Non-pigmented ciliary epithelial cell (primary cell): ENCODE measurements at regions not wholly inside any gene's neighbourhood (a gene's known extent, or its start where the extent isn't known, plus 50 kb on each side); places are given as distances from the start of the nearest gene placed in this dataset.
"Not testable (repeated sequence)": the region's sequence is repeated elsewhere in the genome, so short reads cannot be mapped to it uniquely, and the experiment has no call there.

Experiments
- DNase-seq: peaks from one replicate; pipeline ENCODE4 v3.0.0-alpha.2; 2010; ENCODE audit warnings: low read depth

DNA sequence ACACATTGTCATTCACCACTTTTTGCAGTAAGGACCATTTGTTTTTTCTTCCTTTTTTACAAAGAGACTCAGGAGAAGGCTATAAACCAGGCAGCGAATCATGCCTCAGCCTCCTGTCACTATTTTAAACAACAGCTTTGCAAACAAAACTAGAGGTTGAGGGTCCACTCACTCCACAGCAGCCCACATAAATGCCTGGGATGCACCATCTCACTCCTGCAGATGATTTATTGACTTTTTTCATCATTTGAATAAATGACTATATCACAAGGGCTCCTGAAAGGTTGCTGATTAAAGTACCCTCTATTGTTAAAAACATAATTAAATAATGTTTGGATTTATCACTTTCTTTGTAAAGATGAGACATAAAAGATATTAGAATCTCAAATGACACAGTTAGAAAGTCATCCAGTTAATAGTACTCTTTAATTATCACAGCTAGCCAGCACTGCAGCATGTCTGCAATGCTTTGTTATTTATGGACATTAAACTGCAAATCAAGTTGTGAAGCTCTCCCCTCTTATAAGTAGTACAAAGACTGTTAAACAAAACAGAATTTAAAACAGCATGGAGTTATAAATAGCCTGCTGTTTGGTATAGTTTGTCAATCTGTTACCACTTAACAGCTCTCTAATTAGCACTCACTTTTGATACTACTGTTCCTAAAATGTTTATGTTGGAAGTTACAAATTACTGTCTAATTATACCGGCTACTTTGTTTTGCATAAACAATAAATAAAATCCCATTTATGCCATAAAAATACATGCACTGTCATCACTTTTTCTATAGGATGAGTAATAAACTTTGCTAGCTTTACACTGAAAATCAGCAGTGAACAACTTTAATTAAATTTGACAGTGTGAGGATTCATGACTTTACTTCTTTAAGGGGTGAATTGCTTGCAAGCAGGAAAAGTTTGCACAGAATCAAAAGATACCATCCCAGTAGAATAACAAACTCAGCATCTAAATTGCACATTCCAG, 853.2 kb downstream of the UQCRFS1 start:
- no peak for DNase-seq

DNA sequence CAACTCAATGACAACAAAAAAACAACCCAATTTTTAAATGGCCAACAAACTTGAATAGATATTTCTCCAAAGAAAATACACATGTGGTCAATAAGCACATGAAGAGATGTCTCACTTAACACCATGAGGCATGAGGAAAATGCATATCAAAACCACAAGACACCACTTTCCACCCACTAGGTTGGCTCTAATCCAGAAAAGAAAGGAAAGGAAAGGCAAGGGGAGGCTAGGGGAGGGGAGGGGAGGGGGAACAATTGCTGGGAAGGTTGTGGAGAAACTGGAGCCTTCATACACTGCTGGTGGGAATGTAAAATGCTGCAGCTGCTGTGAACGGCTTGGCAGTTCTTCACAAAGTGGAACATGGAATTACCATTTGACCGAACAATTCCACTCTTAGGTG, 854.3 kb downstream of the UQCRFS1 start:
- DNase-seq: no peak

DNA sequence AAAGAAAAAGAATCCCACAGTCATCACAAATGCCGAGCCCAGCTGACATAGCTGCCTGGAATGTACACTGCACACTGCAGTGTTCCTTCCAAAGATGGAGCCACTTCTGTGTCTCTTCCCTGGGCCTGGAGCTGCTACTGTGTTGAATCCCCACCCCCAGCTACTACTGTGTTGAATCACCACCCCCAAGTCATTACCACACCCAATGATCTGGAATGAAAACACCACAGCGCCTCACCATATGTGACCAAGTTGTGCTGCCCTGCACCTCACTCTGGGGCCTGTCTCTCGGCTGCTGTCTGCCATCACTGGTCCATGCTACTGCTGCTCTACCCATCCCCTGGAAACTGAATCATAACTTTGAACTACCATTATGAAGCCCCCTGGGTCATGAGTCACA, 861.2 kb downstream of the UQCRFS1 start:
- DNase-seq: no peak

DNA sequence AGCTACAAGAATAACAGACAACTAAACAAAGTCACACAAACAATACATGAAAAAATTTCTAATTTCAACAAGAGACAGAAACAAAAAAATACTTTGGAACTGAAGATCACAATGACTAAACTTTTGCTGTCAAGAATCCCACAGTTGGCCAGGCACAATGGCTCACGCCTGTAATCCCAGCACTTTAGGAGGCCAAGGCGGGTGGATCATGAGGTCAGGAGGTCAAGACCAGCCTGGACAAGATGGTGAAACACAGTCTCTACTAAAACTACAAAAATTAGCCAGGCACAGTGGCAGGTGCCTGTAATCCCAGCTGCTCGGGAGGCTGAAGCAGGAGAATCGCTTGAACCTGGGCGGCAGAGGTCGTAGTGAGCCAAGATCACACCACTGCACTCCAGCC, 861.6 kb downstream of the UQCRFS1 start:
- not testable (repeated sequence) for DNase-seq

DNA sequence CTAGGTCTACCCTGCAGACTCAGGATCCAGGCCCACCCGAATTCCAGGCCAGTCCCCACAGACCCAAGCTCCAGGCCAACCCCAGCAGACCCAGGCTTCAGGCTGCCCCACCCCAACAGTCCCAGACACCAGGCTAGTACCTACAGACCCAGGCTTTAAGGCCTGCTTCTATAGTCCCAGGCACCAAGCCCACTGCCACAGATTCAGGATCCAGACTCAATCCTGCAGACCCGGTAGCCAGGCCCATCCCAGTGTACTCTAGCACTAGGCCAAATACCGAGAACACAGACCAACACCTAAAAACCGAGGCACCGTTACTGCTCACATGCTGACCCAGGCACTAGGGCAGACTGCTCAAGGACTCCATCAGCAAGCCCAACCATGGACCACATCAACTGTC, 862.3 kb downstream of the UQCRFS1 start:
- DNase-seq: no peak

DNA sequence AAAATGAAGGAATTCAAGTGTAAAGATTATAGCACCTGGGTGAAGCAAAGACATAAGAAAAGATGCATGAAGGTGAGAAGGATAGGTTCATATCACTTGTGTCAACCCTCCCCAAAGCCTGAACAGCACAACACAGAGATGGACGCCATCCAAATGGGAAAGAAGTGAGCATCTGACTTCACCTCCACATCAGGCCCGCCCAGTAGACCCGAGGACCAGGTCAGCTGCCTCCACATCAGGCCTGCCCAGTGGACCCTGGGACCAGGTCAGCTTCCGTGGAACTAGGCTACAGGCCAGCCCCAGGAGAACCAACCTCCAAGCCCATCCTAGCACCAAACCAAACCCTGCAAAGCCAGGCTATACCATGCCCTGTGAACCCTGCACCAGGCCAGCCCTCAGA, 862.9 kb downstream of the UQCRFS1 start:
- DNase-seq: no peak

DNA sequence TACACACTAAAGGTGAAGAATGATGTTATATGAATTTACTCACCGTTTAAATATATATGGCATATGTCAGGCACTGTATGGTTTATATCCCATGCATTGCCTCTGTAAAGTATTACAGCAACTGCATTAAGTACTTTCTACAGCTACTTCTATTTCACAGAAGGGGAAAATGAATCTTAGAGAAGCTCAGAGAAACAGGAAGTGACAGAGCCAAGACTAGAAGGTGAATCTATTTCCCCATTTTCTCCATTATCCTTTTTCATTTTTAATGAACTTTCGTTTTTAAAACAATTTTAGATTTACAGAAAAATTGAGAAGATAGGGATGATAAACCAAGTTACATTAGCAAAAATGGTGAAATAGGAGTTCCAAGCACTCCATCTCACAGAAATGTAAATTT, 863.3 kb downstream of the UQCRFS1 start:
- DNase-seq: no peak

DNA sequence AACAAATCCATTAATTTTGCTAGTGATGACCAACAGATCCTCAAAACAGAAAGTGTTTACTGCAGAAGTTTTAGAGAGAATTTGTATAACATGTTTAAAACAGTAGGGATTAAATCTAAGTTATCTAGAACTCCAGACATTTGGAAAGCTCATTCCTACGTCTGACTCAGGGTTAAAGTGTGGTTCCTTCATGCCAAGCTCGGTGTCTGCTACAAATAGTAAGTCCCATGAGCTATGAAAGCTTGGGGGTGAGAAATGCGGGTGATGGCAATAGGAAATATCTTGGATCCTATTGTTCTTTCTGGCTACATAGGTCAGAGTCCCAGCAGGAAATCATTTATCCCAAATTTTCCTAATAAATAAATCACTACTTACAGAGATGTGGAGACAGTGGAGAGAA, 867.1 kb downstream of the UQCRFS1 start:
- no peak for DNase-seq

DNA sequence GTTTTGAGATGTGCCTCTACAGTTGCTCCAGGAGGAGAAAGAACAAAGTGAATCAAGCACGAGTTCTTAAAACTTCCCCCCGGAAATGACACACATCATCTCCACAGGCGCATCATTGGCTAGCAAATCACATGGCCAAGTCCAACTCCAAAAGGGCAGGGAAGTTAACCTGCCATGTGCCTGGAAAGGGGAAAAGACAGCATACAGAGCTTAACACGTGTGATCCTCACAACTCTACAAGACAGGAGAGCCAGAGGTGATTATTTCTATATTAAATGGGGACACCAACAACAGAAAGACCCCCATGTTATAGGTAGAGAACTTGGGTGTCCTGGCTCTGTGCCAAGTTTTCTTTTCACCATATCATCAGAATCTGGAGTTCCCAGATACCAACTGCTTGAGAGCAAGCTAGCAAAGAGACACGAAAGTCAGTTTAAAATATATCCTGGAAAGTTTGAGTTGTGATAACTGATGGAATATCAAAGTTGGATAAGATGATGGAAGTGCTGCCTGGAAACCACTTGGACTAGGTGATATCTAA, 871.1 kb downstream of the UQCRFS1 start:
- DNase-seq: no peak

DNA sequence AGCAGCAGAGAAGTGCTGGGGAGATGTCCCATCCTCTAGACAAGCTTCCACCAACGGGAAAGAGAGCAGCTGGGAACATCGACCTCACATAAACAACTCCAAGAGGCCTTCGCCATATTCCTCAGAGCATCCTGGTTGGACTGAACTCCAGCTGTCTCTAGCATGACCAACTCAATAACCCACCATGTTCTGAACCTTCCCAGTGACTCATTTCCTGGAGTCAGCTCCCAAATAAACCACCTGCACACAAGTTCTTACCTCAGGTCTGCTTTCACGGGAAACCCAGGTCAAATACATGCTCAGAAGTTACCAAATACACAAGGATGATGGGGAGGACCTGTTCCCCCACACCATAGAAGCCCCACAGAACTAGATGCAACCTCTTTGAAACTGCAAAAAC, 878.5 kb downstream of the UQCRFS1 start:
- DNase-seq: no peak

DNA sequence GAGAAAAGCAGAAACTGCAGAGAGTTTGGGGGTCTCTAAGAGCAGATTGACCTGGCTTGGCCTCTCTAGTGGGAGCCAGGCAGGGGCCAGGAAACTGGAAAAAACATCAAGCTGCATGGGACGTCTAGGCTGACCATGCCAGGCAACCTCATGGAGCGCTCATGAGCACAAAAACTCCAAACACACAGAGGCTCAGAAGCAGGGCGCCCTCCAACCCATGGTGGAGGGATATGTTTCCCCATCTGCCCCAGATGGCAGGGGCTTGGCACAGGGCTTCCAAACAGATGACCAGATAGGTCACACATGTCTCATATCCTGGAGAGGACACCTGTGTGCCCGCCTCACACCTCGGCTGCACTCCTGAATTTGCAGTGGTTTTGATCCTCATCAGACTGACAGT, 879.0 kb downstream of the UQCRFS1 start:
- DNase-seq: no peak

DNA sequence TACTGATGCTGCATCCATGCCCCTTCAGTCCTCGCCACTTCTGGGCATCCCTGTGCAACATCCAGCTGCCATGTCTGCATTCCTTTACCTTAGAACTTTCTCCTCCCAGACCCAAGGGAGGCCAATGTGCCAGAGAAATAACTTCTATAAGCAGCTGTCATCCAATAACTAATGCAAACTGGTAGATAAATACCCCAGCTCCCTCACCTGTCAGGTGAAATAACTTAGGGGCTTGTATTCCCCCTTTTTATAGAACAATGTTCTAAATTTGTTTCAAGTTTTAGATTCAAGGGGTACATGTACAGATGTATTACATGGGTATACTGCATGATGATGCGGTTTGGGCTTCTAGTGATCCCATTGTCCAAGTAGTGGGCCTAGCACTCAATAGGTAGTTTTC, 880.1 kb downstream of the UQCRFS1 start:
- no peak for DNase-seq

DNA sequence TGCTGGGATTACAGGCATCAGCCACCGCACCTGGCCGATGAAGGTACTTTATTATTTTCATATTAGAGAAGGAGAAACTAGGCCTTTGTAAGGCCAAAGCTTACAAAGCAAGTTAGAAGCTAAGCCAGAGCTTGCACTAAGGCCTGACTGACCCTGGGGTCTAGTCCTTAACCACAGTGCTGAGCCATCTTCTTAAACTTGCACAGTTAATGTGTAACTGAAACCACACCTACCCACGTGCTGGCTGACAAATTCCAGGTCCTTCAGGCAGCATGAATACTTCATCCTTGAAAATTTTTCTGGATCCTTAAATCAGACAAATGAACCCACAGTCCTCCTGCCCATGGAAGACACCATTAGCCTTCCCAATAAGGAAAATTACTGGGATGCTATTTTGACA, 880.6 kb downstream of the UQCRFS1 start:
- DNase-seq: no peak

DNA sequence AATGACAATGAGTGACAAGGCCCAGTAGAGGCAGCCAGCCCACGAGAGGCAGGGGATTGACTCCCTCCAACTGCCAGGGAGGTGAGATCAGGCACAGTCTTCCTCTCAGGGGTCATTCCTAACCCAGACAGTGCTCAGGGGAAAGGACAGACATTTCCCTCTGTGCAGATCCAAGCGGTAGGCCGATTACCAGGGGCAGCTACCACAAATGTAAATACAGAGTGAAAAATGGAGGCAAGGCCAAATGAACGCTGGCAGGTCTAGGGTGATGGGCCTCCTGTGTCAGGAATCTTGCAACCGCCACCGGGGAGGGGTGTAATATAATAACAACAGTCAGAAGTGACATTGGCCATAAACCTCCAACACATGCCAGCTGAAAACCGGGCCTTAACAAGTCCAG, 881.4 kb downstream of the UQCRFS1 start:
- DNase-seq: no peak

DNA sequence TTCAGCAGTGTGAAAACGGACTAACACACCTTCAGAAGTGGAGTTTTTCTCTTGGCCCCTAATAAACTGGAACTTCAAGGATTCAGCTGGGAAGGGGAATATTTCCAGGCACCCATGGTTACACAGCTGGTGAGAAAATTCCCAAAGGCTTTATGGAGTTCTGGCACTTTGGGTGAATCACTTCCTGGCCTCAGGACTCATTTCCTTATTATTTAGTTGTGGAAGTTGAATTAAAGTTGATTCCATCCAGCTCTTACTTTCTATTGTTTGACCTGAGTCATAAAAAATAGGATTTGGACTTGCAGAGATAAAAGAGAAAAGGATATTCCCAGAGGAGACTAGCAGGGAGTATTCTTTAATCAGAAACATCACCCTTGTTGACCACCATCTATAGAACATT, 882.1 kb downstream of the UQCRFS1 start:
- DNase-seq: no peak

DNA sequence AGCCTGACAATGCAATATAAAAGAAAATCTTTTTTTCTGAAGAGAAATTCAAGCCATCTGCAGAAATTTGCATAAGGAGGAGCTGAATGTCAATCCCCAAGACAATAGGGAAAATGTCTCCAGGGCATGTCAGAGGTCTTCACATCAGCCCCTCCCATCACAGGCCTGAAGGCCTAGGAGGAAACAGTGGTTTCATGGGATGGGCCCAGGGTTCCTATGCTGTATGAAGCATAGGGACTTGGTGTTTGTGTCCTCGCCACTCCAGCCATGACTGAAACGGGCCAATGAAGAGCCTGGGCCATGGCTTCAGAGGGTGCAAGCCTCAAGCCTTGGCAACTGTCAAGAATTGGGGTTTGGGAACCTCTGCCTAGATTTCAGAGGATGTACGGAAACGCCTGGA, 883.5 kb downstream of the UQCRFS1 start:
- no peak for DNase-seq

DNA sequence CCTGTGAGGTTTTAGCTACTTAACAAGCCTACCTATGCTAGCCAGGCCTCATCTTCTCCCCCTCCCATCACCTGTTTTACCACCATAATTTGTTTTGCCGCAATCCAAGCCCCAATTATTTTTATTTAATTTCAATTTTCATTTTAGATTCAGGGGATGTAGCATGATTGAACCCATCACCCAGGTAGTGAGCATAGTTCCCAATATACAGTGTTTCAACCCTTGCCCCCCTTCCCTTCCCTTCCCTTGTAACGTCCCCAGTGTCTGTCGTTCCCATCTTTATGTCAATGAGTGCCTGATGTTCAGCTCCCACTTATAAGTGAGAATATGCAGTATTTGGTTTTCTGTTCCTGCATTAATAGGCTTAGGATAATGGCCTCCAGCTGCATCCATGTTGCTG, 885.0 kb downstream of the UQCRFS1 start:
- no peak for DNase-seq

DNA sequence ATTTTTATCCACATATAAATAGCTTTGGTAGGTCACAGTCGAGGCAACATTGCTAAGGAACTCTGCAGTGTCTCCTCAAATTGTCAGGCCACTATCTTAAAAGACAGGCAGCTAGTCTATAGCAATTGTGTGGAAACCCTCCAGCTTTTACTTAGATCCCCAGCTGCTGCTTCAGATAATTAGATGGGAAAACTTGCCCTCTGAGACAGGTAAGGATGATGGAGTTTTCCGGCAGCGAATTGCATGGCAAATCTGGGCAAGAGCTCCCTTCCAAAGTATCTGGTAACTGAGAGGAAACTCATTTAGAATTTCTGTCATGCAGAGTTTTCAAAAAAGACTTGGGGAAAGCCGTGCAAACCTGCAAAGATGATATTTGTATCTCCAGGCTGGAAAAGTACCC, 886.2 kb downstream of the UQCRFS1 start:
- no peak for DNase-seq

DNA sequence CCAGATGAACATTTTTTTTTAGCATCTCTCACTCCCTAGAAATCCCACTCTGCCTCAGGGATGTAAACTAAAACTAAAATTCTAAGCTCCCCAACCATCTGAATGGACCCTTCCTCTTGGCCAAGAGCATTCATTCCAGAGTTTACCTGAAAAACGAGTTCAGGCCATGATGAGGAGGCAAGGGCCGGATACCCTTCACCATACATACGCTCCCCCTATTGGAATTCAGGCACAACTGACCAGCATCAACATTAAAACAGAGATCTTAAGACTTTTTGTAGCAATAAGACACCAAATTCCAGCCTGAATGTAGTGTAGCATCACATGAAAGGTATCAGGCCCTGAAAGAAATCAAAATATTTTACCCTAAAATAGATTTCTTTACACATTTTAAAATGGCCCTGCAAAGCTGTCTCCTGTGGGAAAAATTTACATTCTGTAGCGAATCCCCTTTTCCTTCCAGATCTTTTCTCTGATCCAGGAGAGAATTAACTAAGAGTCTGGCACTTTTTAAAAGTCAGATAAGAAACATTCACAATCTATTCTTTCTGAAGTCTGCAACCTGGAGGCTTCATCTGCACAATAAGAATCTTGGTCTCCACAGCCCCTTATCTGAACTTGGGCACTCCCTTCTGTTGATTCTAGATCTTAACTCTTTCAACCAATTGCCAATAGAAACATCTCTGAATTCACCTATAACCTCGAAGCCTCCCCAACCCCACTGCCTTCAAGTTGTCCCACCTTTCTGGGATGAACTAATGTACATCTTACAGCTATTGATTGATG, 888.5 kb downstream of the UQCRFS1 start:
- no peak for DNase-seq

DNA sequence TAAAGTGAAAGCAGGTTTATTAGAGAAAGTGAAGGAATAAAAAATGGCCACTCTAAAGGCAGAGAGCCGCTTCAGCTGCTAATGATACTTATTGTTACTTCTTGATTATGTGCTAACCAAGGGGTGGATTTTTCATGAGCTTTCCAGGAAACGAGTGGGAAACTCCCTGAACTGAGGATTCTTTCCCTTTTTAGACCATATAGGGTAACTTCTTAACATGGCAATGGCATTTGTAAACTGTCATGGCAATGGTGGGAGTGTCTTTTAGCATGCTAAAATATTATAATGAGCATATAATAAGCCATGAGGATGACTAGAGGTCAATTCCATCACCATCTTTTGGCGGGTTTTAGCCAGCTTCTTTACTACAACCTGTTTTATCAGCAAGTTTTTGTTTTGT, 890.0 kb downstream of the UQCRFS1 start:
- DNase-seq: no peak

DNA sequence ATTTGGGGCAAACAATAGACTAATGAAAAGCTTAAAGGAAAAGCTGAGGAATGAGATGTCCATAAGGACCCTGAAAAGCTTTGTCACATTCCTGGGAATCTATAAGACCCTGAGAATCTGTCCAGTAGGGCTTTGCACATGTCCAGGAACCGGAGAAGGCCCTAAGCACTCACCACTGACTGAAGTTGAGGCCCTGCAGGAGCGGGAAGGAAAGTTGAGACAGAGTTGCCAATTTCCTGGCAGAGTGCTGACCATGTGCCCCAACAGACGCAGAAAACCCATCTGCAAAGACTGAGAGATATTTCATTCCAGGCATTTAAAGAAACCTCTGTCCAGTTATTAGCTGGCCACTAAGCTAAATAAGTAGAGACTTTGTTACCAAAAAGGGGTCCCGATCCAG, 890.5 kb downstream of the UQCRFS1 start:
- no peak for DNase-seq

DNA sequence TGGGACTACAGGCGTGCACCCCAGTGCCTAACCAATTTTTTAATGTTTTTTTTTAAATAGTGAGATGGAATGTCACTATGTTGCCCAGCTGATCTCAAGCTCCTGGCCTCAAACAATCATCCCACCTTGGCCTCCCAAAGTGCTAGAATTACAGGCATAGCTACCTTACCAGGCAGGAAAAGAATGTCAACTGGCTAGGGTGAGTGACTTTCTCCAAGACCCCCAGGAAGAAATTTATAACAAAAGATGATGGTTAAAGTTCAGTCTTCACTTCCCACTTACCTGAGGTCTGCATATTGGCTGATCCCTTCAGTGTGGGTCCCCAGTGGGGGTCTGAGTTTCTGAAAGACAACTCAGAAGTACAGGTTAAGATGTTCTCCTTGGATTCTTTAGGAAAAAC, 893.0 kb downstream of the UQCRFS1 start:
- DNase-seq: no peak

DNA sequence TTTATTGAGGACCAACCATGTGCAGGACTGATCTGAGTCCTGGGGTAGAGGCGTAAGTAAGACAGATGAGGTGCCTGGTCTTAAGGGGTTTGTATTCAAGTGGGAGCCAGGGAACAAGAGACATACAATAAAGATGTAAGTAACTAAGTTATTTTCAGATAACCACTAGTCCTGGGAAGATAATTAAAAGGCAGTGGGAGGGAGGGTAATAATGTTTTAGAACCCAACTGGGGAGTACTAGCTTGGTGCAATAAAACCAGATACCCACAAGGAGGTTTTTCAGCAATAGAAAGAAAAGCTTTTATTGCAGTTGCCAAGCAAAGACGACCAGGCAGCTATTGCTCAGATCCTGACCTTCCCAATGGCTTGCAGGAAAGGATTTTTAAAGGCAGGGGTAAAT, 893.7 kb downstream of the UQCRFS1 start:
- DNase-seq: no peak
